HEK293 (cell line): ENCODE measurements at regions not wholly inside any gene's neighbourhood (a gene's known extent, or its start where the extent isn't known, plus 50 kb on each side); places are given as distances from the start of the nearest gene placed in this dataset.

ENCODE experiments used
- CTCF ChIA-PET: fragments of 350-600 bp; formaldehyde crosslinking; extraction: SDS; loops from one replicate; lab custom pipeline; 2021; ENCODE audit warnings: antibody characterized with exemption; lab: Yijun Ruan, JAX
- POLR2A ChIA-PET: fragments of 300-600 bp; formaldehyde crosslinking; extraction: SDS; loops from one replicate; lab custom pipeline; 2020; ENCODE audit warnings: antibody characterized with exemption, inconsistent platforms; lab: Yijun Ruan, JAX
- H3K27ac ChIP-seq: fragments of 200-500 bp; sonication (Bioruptor generic); 2 replicates; pipeline ENCODE4 v1.5.1; 2014; ENCODE audit warnings: low read depth, low read length, control low read depth, inconsistent platforms; ENCODE audit errors: extremely low read depth
- H3K36me3 ChIP-seq, 2 experiments: fragments of 200-500 bp in 1 of 2; sonication (Bioruptor generic) in 1 of 2; 1 replicate in 1 of 2; 2 replicates in 1 of 2; pipeline ENCODE4 v1.5.1; 2014 to 2017; ENCODE audit warnings: inconsistent platforms in 2 of 2, low read length in 2 of 2; ENCODE audit not compliant: control insufficient read depth in 2 of 2, insufficient read depth in 1 of 2
- H3K4me1 ChIP-seq: fragments of 200-500 bp; sonication (Bioruptor generic); 2 replicates; pipeline ENCODE4 v1.5.1; 2014; ENCODE audit warnings: mild to moderate bottlenecking, low read length, inconsistent platforms; ENCODE audit not compliant: control insufficient read depth, insufficient read depth
- H3K4me3 ChIP-seq: 2 replicates; pipeline ENCODE4 v1.5.1; 2011; ENCODE audit warnings: low read depth, mild to moderate bottlenecking, control low read depth, low read length, moderate library complexity
- H3K9me3 ChIP-seq: fragments of 200-500 bp; sonication (Bioruptor generic); 2 replicates; pipeline ENCODE4 v1.5.1; 2014; ENCODE audit warnings: low read depth, low read length, inconsistent platforms; ENCODE audit not compliant: control insufficient read depth, insufficient read depth
- GFI1B ChIP-seq: fragments of 450-650 bp; formaldehyde crosslinking; IDR thresholded peaks from 2 replicates; pipeline ENCODE4 v1.5.1; 2016; ENCODE audit warnings: missing biosample characterization, missing genetic modification characterization
- INSM2 ChIP-seq: fragments of 450-650 bp; formaldehyde crosslinking; IDR thresholded peaks from 2 replicates; pipeline ENCODE4 v1.5.1; 2016; ENCODE audit warnings: missing biosample characterization, missing genetic modification characterization
- KLF8 ChIP-seq: fragments of 450-650 bp; formaldehyde crosslinking; IDR thresholded peaks from 2 replicates; pipeline ENCODE4 v1.5.1; 2016; ENCODE audit warnings: missing biosample characterization, missing genetic modification characterization
- MEIS1 ChIP-seq: sonication (generic); formaldehyde crosslinking; IDR thresholded peaks from 2 replicates; pipeline ENCODE4 v1.8.1; 2022; ENCODE audit warnings: missing genetic modification reagents, mild to moderate bottlenecking, borderline replicate concordance
- OSR2 ChIP-seq: fragments of 450-650 bp; formaldehyde crosslinking; IDR thresholded peaks from 2 replicates; pipeline ENCODE4 v1.5.1; 2016; ENCODE audit warnings: missing biosample characterization, missing genetic modification characterization
- SALL2 ChIP-seq: fragments of 450-650 bp; formaldehyde crosslinking; IDR thresholded peaks from 2 replicates; pipeline ENCODE4 v1.5.0; 2017; ENCODE audit warnings: missing biosample characterization, mild to moderate bottlenecking, missing genetic modification characterization, borderline replicate concordance
- YY2 ChIP-seq: fragments of 450-650 bp; formaldehyde crosslinking; IDR thresholded peaks from 2 replicates; pipeline ENCODE4 v1.5.1; 2016; ENCODE audit warnings: missing biosample characterization, missing genetic modification characterization
- ZBTB20 ChIP-seq: fragments of 450-650 bp; formaldehyde crosslinking; IDR thresholded peaks from 2 replicates; pipeline ENCODE4 v1.5.1; 2016; ENCODE audit warnings: missing biosample characterization, missing genetic modification characterization
- ZBTB21 ChIP-seq: fragments of 450-650 bp; formaldehyde crosslinking; IDR thresholded peaks from 2 replicates; pipeline ENCODE4 v1.5.1; 2017; ENCODE audit warnings: missing biosample characterization, missing genetic modification characterization
- ZIC2 ChIP-seq: fragments of 450-650 bp; formaldehyde crosslinking; IDR thresholded peaks from 2 replicates; pipeline ENCODE4 v1.5.1; 2016; ENCODE audit warnings: missing biosample characterization, missing genetic modification characterization
- ZNF155 ChIP-seq: fragments of 450-650 bp; formaldehyde crosslinking; IDR thresholded peaks from 2 replicates; pipeline ENCODE4 v1.5.1; 2016; ENCODE audit warnings: missing biosample characterization, missing genetic modification characterization
- ZNF174 ChIP-seq: fragments of 450-650 bp; formaldehyde crosslinking; IDR thresholded peaks from 2 replicates; pipeline ENCODE4 v1.5.0; 2017; ENCODE audit warnings: missing biosample characterization, mild to moderate bottlenecking, missing genetic modification characterization
- ZNF280D ChIP-seq: fragments of 450-650 bp; formaldehyde crosslinking; IDR thresholded peaks from 2 replicates; pipeline ENCODE4 v1.5.1; 2016; ENCODE audit warnings: missing biosample characterization, missing genetic modification characterization
- ZNF394 ChIP-seq: fragments of 450-650 bp; formaldehyde crosslinking; IDR thresholded peaks from 2 replicates; pipeline ENCODE4 v1.5.1; 2016; ENCODE audit warnings: missing biosample characterization, missing genetic modification characterization, mild to moderate bottlenecking, moderate library complexity, borderline replicate concordance
- ZNF416 ChIP-seq: fragments of 450-650 bp; formaldehyde crosslinking; IDR thresholded peaks from 2 replicates; pipeline ENCODE4 v1.5.1; 2016; ENCODE audit warnings: missing biosample characterization, missing genetic modification characterization
- ZNF621 ChIP-seq: fragments of 450-650 bp; formaldehyde crosslinking; IDR thresholded peaks from 2 replicates; pipeline ENCODE4 v1.5.1; 2017; ENCODE audit warnings: missing biosample characterization, missing genetic modification characterization
- ZNF791 ChIP-seq: fragments of 450-650 bp; formaldehyde crosslinking; IDR thresholded peaks from 2 replicates; pipeline ENCODE4 v1.5.1; 2016; ENCODE audit warnings: missing biosample characterization, missing genetic modification characterization
- ZSCAN5A ChIP-seq: fragments of 450-650 bp; formaldehyde crosslinking; IDR thresholded peaks from 2 replicates; pipeline ENCODE4 v1.5.1; 2016; ENCODE audit warnings: missing biosample characterization, missing genetic modification characterization
- TF ChIP-seq, protein P1 (sequence below): fragments of 450-650 bp; formaldehyde crosslinking; IDR thresholded peaks from 2 replicates; pipeline ENCODE4 v1.5.1; 2016; ENCODE audit warnings: missing biosample characterization, missing genetic modification characterization
- TF ChIP-seq, protein P2 (sequence below): fragments of 450-650 bp; formaldehyde crosslinking; IDR thresholded peaks from 2 replicates; pipeline ENCODE4 v1.5.1; 2016; ENCODE audit warnings: missing biosample characterization, missing genetic modification characterization, low read depth

GRCh38 chr7:56609852-56610355, 493.7 kb upstream of the NUPR2 start:
- no peak for TF ChIP-seq ZBTB20 (tag by site-specific recombination)
- no peak for TF ChIP-seq ZNF280D (tag by site-specific recombination)
- no peak for TF ChIP-seq KLF8
- TF ChIP-seq OSR2 (tag by site-specific recombination) = no peak
- TF ChIP-seq ZNF174 = no peak
- TF ChIP-seq, protein P1, sequence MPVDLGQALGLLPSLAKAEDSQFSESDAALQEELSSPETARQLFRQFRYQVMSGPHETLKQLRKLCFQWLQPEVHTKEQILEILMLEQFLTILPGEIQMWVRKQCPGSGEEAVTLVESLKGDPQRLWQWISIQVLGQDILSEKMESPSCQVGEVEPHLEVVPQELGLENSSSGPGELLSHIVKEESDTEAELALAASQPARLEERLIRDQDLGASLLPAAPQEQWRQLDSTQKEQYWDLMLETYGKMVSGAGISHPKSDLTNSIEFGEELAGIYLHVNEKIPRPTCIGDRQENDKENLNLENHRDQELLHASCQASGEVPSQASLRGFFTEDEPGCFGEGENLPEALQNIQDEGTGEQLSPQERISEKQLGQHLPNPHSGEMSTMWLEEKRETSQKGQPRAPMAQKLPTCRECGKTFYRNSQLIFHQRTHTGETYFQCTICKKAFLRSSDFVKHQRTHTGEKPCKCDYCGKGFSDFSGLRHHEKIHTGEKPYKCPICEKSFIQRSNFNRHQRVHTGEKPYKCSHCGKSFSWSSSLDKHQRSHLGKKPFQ (tag by site-specific recombination) = no peak
- TF ChIP-seq, protein P2, sequence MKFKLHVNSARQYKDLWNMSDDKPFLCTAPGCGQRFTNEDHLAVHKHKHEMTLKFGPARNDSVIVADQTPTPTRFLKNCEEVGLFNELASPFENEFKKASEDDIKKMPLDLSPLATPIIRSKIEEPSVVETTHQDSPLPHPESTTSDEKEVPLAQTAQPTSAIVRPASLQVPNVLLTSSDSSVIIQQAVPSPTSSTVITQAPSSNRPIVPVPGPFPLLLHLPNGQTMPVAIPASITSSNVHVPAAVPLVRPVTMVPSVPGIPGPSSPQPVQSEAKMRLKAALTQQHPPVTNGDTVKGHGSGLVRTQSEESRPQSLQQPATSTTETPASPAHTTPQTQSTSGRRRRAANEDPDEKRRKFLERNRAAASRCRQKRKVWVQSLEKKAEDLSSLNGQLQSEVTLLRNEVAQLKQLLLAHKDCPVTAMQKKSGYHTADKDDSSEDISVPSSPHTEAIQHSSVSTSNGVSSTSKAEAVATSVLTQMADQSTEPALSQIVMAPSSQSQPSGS (tag by site-specific recombination) = no peak
- TF ChIP-seq SALL2 = no peak
- no peak for TF ChIP-seq ZNF621 (tag by site-specific recombination)
- no peak for TF ChIP-seq ZNF394 (tag by site-specific recombination)
- TF ChIP-seq ZIC2 = no peak
- no peak for TF ChIP-seq GFI1B
- no peak for TF ChIP-seq YY2 (tag by site-specific recombination)
- TF ChIP-seq ZSCAN5A (tag by site-specific recombination) = no peak
- no peak for TF ChIP-seq ZNF791 (tag by site-specific recombination)
- Histone ChIP-seq H3K27ac (no peak overlapping the region), H3K4me3 (no peak overlapping the region), H3K36me3 (no peaks in the 10 kb centered on the region), H3K4me1 (no peaks in the 10 kb centered on the region), H3K9me3 (no peaks in the 10 kb centered on the region)
- POLR2A ChIA-PET = no interaction called here
- CTCF ChIA-PET = no interaction called here

DNA sequence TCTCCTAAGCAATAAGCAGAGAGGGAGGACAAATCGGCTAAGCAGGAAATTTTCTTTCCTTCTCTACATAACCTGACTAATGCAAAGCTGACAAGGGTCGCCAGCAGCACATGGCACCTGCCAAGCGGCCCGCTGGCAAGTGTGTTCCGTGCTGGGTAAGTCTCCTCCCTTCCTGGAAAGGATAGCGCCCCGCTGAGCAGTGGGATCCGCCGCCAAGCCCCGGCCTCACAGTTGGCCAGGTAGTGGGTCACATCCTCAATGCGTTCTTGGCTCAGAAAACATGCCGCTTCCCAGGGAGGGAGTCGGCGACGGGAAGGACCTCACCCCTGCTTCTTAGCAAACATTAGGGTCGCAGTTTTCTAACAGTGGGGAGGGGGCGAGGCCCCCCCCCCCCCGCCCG, 488.9 kb upstream of the NUPR2 start:
- Histone ChIP-seq H3K9me3 (no peaks in the 10 kb centered on the region), H3K4me3 (no peak overlapping the region), H3K4me1 (no peaks in the 10 kb centered on the region), H3K27ac (no peak overlapping the region), H3K36me3 (no peaks in the 10 kb centered on the region)
- no peak for TF ChIP-seq ZNF416 (tag by site-specific recombination)
- TF ChIP-seq INSM2 = no peak
- TF ChIP-seq ZIC2 = no peak
- TF ChIP-seq ZNF155 (tag by site-specific recombination) = no peak
- no peak for TF ChIP-seq MEIS1
- TF ChIP-seq ZBTB21 = no peak
- CTCF ChIA-PET = interaction anchor here (0.7 kb wide), 1 partner anchor 238 kb away, joined by 3 read pairs; no protein-coding TSS in a partner anchor
- POLR2A ChIA-PET = no interaction called here
